T-helper 1 cell treated with Interleukin-12 subunit alpha and Interleukin-12 subunit beta and Interleukin-4 antibody, amounts not matched to agents 30 ng/mL and 1 ng/mL, for 36 hours (primary cell): ENCODE measurements at regions not wholly inside any gene's neighbourhood (a gene's known extent, or its start where the extent isn't known, plus 50 kb on each side); places are given as distances from the start of the nearest gene placed in this dataset.
"Not testable (repeated sequence)": the region's sequence is repeated elsewhere in the genome, so short reads cannot be mapped to it uniquely, and the experiment has no call there.

Experiments
- intact Hi-C: fragments of 100-400 bp; cut with micrococcal nuclease; formaldehyde crosslinking; loops from one replicate; pipeline ENCODE4 v1.15.1; 2024

- intact Hi-C loops, result no loop called here
Observed at GRCh38 chr14:23895480-23895879, 58.1 kb upstream of the DHRS4 start.

- intact Hi-C loops, result no loop called here
Observed at GRCh38 chr14:23896609-23897153, 56.9 kb upstream of the DHRS4 start.

- intact Hi-C loops, result not testable (repeated sequence)
Observed at GRCh38 chr14:23897291-23897690, 56.3 kb upstream of the DHRS4 start.

- intact Hi-C loops, result not testable (repeated sequence)
Observed at GRCh38 chr14:23898359-23898758, 55.2 kb upstream of the DHRS4 start.

GRCh38 chr14:23899788-23900187 lies 53.8 kb upstream of the DHRS4 start:
- intact Hi-C loops, result no loop called here

GRCh38 chr14:23903442-23903841 lies 50.1 kb upstream of the DHRS4 start:
- intact Hi-C loops, result no loop called here
